Astrocyte (in vitro differentiated cells and primary cell): ENCODE measurements at regions not wholly inside any gene's neighbourhood (a gene's known extent, or its start where the extent isn't known, plus 50 kb on each side); places are given as distances from the start of the nearest gene placed in this dataset.

Experiments
- CTCF ChIP-seq: IDR thresholded peaks from 2 replicates; pipeline ENCODE4 v1.5.1; 2011; ENCODE audit warnings: low read depth, mild to moderate bottlenecking, inconsistent platforms, low read length, moderate library complexity; ENCODE audit not compliant: insufficient read depth
- EZH2 ChIP-seq: IDR thresholded peaks from 2 replicates; pipeline ENCODE4 v1.6.1; 2012; ENCODE audit warnings: mild to moderate bottlenecking, low read length, inconsistent platforms; ENCODE audit not compliant: insufficient read depth

DNA sequence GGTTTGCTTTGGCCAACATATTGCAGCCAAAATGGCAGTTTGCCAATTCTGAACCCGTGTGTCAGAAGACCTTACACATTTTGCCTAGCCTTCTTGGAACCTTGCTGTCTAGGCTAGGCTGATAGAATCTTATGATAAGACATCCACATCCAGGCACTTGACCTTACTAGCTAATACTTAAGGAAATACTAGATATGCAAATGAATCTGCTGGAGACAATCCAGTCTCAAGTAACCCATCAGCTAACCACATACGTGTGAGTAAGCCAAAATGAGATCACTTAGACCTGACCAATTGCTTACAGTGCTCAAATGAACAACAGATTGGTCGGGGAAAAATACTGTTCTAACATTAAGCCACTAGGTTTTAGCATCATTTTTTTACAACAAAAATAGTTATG, 1504.6 kb upstream of the CDH9 start:
- no peak for TF ChIP-seq EZH2
- no peak for TF ChIP-seq CTCF
